ENCODE measurements at regions not wholly inside any gene's neighbourhood (a gene's known extent, or its start where the extent isn't known, plus 50 kb on each side); places are given as distances from the start of the nearest gene placed in this dataset.

DNA sequence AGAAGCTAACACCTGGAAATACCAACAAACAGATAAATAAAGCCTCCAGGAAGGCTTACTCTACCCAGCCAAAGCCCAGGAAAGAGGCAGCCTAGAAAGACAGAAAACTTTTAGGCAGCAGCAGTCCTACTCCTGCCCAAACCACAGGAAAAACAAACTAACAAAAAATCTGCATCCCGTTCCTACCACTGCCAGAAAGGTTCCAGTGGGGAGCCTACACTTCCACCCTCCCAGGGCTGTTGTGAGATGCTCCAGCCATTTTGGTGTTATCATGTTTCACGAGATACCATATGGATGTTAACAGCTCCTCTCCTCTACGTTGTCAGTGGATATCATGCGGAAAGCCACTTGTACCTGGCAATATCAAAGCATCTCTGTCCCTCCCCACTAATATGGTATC, 135.9 kb upstream of the ADRA1D start:
- intact Hi-C loops (cut with DNase I): no loop called here
- no peak for DNase-seq (ENCODE audit: low spot score)

DNA sequence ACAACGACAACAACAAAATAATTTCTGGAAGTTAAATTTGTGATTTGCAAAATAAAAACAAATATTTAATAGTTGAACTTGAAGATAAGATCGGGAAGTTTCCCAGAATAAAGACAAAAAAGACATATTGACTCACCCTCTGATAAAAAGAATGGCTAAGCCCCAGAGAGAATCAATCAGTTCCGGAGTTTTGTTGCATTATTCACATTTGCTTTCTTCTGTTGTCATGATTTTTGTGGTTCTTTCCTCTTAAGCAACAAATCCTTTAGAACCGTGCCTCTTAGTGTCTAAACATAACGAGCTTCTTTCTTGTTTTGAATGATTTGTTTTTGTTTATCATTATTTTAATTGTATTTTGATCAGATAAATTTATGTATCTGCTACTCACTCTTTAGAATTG, 134.9 kb upstream of the ADRA1D start:
- DNase-seq (ENCODE audit: low spot score): no peak
- intact Hi-C loops (cut with DNase I): no loop called here

DNA sequence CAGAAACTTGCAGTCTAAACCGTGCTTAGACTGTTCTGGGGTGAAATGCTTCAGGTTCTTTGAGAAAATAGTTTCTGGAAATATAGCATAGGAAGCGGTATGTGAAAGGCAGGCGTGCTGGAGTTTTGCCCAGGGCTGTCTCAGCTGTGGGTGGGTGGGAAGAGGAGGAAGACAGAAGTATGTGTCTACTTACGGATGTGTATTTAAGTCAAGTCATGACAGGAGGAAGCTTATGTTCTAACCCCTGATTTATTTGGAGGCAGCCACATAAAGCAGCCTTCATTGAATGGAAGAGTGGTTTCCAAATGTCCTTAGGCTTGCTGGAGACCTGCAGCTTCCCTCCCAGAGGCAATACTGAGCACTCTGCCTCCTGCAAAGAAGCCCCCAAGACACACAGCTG, 126.8 kb upstream of the ADRA1D start:
- no peak for DNase-seq (ENCODE audit: low spot score)
- intact Hi-C loops (cut with DNase I): no loop called here

DNA sequence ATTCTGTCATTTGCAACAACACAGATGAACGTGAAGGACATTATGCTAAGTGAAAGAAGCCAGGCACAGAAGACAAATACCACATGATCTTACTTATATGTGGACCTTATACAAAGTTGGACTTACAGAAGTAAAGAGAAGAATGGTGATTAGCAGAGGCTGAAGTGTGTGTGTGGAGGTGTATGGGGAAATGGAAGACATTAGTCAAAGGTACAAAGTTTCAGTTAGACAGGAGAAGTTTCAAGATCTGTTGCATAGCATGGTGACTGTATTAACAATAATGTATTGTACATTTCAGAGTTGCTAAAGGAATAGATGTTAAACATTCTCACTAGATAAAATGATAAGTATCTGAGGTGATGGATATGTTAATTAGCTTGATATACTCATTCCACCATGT, 124.4 kb upstream of the ADRA1D start:
- no peak for DNase-seq (ENCODE audit: low spot score)
- intact Hi-C loops (cut with DNase I): no loop called here

DNA sequence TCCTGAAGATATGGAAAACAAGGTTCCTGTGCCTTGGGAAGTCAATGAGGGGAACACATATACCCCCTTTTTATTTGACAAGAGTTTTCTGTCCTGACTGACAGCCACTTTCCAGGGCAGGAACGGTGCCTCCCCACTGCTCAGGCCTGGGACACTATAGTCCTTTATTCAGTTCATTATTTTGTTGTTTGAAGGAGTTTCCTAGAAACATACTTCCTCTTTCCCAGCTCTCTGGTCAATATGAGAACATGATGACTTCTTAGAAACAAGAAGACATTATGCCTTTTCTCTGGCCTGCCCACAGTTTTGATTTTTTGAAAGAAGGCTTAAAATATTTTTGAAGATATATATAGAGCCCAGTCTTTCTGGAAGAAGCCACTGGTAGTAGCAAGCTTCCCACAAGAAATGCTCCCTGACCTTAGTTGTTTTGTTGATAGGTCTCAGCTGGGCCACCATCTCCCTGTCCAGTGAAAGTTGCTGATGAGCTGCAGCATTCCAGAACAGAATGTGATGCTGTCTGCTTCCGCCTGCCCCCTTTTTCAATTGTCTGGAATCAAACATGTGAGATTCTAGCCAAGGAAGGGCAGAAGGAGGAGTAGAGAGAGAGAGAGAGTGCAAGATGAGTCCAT, 122.7 kb upstream of the ADRA1D start:
- no peak for DNase-seq (ENCODE audit: low spot score)
- intact Hi-C loops (cut with DNase I): no loop called here

DNA sequence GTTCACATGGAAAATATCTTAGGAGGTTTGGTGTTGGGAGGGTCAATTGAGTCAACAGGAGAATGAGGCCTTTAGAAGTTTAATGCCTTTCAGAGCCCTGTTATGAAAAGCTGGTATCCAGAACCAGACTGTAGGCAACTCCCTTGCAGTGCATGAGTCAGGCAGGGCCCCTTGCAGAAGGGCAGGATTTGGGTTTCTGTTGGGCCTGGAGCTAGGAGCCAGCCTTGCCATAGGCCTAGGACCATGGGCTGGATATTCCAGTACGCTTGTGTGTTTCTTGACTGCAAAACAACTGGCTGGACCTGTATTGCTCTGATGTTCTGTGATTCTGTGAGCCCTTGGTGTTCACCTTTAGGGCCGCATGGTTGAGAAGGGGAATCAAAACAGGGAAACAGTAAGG, 121.8 kb upstream of the ADRA1D start:
- intact Hi-C loops (cut with DNase I): no loop called here
- DNase-seq (ENCODE audit: low spot score): no peak

DNA sequence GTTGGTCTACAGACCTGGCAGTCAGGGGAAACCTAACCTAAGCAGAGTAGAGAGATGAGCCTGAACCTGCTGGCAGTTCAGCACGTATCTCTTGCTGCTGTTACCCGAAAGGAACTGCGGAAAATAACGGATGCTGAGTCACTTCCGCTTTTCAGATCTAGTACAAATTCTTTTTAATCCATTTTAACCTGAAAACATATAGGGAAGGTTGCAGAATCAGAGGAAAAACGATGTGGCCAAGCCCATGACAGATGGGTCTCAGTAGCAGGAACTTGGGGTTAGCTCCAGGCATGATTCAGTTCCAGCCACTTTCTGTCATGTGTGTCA, 120.7 kb upstream of the ADRA1D start:
- no peak for DNase-seq (ENCODE audit: low spot score)
- intact Hi-C loops (cut with DNase I): no loop called here

DNA sequence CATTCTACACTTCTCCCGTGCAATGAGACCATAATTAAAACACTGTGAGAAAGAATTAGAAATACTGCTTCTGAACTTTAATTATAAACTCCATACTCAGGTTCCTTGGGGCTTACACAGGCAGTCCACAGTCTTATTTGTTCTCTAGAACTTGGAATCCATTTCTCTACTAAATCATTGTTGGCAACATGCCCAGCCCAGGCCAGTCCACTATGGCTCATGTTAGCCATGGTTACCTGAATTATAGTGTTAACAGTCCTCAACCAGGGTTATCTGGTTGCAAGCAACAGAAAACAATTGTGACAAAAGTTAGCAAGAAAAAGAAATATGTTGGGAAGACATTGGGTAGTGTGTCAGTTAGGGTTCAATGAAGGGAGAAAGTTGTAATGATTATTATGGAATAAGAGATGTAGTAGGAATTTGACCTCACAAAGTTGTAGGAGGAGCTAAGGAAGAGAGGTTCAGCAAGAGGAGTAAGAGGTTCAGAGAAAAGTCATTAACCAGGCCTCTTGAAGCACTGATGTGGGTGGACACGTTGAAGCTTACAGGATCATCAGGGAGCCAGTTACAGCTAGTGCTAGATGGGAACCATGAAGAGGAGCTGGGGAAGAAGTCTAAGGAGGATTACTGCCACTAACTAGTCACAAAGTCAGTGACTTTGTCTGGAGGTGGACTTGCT, 120.2 kb upstream of the ADRA1D start:
- no peak for DNase-seq (ENCODE audit: low spot score)
- intact Hi-C loops (cut with DNase I): no loop called here

DNA sequence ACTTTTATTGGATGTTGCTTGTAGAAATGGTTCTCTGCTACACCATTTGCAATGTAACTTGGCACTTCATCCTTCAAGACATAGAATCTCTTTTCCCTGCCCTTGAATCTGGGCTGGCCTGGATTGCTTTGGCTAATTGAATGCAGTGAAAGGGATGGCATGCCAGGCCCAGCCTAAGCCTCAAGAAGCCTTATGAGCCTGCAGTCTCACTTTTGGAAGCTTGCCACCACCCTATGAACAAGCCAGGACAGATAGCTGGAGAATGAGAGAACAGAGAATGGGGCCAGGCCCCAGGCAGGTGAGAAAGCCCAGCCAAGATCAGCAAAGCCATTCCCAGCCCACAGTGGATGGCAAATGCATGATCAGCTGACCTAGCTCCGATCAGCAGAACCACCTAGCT, 117.0 kb upstream of the ADRA1D start:
- intact Hi-C loops (cut with DNase I): no loop called here

DNA sequence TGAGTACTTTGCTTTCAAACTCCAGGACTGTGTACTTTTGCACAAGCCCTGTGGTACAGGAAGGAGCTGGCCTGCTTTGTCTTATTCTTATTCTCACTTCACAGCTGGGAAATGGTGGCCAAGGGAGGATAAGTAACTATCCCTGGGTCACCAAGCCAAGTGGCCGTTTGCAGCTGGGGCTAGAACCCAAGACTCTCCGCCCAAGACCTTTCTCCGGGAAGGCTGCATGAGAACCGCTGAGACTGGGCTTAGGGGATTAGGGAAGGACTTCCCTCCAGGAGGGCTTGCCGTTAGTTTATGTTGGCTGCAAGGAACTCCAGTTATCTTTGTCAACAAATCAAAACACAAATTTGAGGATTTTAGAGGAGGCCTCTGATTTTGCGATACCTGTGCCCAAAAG, 109.5 kb upstream of the ADRA1D start:
- DNase-seq (ENCODE audit: low spot score): no peak
- intact Hi-C loops (cut with DNase I): no loop called here

More for the DNA sequence above, 117.0 kb upstream of the ADRA1D start:
- no peak for DNase-seq (ENCODE audit: low spot score)

DNA sequence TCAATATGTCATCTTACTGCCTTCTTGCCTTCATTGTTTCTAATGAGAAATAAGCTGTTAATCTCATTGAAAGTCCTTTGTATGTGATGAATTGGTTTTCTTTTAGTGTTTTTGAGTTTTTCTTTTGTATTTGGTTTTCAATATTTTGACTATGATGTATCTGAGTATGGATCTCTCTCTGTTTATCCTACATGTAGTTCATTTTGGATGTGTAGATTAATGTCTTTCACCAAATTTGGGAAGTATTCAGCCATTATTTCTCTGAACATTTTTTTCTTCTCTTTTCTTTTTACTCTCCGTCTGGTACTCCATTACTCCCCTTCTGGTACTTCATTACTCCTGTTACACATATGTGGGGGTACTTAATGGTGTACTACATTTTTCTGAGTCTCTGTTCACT, 103.3 kb upstream of the ADRA1D start:
- intact Hi-C loops (cut with DNase I): no loop called here
- no peak for DNase-seq (ENCODE audit: low spot score)

DNA sequence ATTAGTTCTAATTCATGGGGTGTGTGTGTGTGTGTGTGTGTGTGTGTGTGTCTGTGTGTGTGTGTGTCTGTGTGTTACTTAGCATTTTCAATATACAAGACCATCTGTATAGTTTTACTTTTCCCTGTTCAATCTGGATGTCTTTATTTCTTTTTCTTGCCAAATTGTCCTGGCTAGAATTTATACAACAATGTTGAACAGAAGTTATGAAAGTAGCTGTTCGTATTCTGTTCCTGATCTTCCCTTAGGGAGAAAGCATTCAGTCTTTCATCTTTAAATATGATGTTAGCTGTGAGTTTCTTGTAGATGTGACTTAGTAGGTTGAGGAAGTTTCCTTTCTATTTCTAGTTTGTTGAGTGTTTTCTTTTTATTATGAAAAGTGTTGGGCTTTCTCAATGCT, 101.0 kb upstream of the ADRA1D start:
- DNase-seq (ENCODE audit: low spot score): no peak
- intact Hi-C loops (cut with DNase I): no loop called here

DNA sequence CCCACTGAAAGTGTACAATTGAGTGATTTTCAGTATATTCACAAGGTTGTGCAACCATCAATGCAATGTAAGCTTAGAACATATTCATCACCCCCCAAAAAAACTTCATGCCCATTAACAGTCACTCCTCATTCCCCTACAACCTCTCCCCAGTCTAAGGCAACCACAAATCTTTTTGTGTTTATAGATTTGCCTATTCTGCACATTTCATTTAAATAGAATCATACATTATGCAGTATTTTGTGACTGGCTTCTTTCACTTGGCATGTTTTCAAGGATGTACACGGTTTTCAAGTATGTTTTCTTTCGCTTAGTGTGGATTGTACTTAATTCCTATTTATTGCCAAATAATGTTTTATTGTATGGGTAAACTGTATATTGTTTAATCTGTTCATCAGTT, 95.6 kb upstream of the ADRA1D start:
- no peak for DNase-seq (ENCODE audit: low spot score)
- intact Hi-C loops (cut with DNase I): no loop called here

DNA sequence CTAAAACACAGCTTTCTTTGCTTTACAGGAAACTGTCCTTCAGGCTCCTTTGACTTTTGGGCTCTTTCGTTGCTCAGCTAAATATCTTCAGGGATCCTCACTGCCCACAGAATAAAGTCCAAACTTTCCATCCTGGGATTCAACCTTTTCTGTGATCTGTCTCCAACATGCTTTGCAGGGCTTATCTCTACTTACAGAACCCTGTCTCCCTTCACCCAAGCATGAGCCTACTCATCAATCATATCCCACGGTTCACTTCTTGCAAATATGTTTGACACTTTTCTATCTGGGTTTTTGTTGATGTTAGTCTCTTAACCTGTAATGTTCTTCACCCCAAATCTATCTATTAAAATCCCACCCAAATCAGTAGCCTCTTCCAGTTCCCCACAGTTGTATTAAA, 93.5 kb upstream of the ADRA1D start:
- intact Hi-C loops (cut with DNase I): no loop called here
- DNase-seq (ENCODE audit: low spot score): no peak

DNA sequence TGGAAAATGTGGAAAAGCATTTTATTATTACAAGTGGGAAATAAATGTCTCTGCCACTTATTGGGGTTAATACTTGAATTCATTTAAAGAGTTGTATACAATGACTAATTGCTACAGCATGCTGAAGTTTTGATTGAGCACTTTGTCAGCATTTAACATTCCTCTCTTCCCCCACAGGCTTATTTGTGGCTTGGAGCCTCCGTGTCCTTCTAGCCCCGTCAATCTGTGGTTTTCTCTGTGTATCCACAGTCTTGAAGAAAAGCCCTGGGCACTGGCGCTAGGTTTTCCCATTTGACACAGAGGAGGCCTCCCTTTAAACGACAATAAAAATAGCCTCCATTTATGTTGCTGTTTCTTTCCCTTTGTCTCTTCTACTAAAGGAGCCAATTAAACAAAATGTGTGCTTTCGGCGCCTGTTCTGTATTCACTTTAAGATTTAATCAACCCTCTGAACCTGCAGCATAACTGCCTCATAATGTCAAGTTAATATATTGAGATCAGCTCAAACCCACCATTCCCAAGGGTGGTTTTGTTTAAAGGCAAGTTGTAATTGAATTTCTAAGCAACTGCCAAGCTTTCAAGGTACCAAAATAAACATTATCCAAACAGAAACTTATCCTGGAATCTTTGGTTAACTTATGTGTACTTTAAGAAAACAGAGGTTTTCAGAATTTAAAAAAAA, 92.9 kb upstream of the ADRA1D start:
- DNase-seq (ENCODE audit: low spot score): no peak
- intact Hi-C loops (cut with DNase I): no loop called here

DNA sequence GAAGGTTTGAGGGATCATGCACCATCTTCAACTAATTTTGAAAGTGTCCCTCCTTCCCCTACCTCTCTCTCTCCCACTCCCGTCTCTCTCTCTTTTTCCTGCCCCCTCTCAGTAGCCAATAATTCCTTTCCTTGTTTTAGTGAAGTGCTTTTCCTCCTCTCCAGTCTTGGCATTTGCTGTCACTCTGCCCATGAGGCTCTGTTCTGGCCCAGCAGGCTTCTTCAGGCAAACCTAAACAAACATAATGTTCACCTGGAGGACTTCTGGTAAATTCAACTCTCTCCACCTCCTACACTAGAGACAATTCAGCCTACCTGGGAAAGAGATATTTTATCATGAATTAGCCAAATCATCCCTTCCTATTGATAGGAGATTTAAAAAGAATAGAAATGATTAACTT, 86.6 kb upstream of the ADRA1D start:
- intact Hi-C loops (cut with DNase I): no loop called here
- no peak for DNase-seq (ENCODE audit: low spot score)

DNA sequence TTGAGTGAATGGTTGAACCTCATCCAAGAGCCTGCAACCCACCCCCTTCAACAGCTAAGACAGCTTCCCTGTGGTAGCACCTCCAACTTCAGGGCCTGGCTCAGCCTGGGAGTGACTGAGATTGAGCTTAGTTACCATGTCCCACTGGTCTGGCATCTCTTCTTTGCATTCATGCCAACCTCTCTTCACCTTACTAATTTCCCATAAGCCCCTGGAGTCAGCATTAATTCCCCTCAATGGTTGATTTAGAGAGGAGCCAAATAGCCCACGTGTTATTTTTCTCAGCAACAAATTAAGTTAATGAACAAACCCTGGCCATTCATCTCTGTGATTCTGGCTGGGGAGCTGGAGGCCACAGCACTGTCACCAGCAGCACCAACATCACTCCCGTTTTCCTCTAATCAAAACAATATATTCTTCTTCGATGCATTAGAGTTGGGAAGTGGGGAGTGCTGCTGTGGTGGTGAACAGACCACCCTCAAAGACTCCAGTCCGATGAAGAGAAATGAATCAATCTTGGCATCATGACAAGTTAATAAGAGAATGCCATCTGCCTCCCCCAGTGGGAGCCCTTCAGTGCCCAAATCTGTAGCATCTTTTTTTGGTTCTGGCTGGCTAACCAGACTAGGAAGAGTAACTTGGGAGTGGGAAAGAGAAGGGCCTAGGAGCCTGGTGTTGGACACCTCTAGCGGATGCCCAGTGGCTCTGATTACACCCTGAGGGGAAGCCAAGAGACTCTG, 83.2 kb upstream of the ADRA1D start:
- intact Hi-C loops (cut with DNase I): no loop called here
- no peak for DNase-seq (ENCODE audit: low spot score)

DNA sequence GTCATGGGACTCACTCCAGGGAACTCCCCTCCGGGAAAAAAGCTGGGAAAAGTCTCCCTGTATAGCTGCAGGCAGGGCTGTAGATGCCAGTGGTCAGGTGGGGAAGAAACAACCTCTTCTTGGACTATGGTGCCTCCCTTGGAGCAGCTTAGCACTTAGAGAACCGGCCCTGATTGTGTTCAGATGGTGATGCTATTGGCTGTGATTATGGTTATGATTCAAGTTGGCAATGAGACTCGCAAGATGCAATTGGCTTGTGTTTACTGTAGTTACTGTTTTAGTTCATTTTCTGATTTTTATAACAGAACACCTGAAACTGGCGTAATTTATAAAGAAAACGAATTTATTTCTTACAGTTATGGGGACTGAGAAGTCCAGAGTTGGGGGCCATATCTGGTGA, 80.9 kb upstream of the ADRA1D start:
- DNase-seq (ENCODE audit: low spot score): no peak
- intact Hi-C loops (cut with DNase I): no loop called here

DNA sequence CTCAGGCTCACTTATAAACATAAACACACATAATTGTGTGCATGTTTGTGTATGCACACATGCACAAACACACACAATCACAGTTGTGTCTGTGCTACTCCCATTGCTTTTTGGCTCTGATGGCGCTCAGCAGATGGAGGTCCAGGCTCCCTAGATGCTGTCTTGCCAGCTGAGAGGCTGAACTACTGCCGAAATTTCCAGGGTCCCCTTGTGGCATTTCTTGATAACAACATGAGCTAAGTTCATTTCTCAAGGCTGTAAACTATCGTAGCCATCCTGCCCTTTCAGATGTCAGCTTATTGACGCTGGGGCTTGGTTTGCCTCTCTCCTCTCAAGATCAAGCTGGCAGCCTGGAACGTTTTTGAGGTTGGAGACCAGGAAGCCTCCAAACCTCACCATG, 80.1 kb upstream of the ADRA1D start:
- no peak for DNase-seq (ENCODE audit: low spot score)
- intact Hi-C loops (cut with DNase I): no loop called here

DNA sequence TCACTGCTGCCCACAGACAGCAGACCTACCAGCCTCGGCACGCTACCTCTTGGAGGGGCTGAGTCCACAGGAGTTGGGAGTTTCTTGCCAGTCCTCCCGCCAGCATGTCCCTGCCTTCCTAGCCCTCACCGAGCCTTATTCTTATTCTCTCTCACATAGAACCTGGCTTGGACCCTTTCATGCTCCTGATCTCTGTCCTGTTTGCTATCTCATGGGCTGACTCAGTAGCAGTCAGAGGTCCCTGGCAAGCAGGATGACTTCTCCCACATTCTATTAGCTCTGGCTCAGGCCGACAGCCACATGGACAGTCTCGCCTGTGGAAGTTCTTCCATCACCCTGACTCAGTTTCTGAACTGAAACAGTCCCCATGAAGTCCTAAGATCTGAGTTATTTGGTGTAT, 79.5 kb upstream of the ADRA1D start:
- intact Hi-C loops (cut with DNase I): no loop called here
- DNase-seq (ENCODE audit: low spot score): no peak

DNA sequence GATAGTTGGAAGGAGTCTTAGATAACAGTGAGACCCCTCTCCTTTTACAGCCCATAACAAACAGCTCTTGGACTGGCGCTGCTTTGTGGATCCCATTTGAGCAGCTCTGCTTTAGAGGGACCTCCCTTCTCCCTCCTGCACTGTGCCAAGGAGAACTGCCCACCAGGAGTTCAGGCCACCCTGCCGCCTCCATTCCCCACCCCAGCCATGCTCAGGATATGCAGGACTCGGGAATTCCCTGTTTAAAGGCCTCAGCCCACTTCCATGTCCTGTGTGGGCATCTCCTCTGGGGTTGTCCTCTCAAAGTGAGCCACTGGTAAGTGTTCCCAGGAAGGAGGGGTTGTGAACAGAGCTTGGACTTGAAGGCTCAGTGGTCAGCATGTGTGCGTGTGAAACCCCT, 78.9 kb upstream of the ADRA1D start:
- intact Hi-C loops (cut with DNase I): no loop called here
- no peak for DNase-seq (ENCODE audit: low spot score)
